H9 (cell line): ENCODE measurements at regions not wholly inside any gene's neighbourhood (a gene's known extent, or its start where the extent isn't known, plus 50 kb on each side); places are given as distances from the start of the nearest gene placed in this dataset.

Source experiments
- DNase-seq: peaks from one replicate; pipeline ENCODE4 v3.0.0-alpha.2; 2017
- H2AFZ ChIP-seq: one replicate; pipeline ENCODE4 v1.6.1; 2013; ENCODE audit warnings: mild to moderate bottlenecking, low read length, control low read depth, moderate library complexity
- H2AK5ac ChIP-seq: 2 replicates; pipeline ENCODE4 v1.6.1; 2013; ENCODE audit warnings: low read length, control low read depth, mixed read lengths; ENCODE audit not compliant: insufficient read length
- H2BK120ac ChIP-seq: one replicate; pipeline ENCODE4 v1.6.1; 2013; ENCODE audit warnings: low read depth, mild to moderate bottlenecking, low read length, control low read depth, inconsistent platforms; ENCODE audit not compliant: poor library complexity, severe bottlenecking
- H2BK12ac ChIP-seq: 2 replicates; pipeline ENCODE4 v1.6.1; 2013; ENCODE audit warnings: low read length, control low read depth, mixed read lengths, low read depth; ENCODE audit not compliant: insufficient read length
- H2BK15ac ChIP-seq: 2 replicates; pipeline ENCODE4 v1.6.1; 2013; ENCODE audit warnings: low read depth, low read length, control low read depth
- H2BK20ac ChIP-seq: one replicate; pipeline ENCODE4 v1.6.1; 2013; ENCODE audit warnings: low read depth, mild to moderate bottlenecking, low read length, control low read depth, inconsistent platforms; ENCODE audit not compliant: poor library complexity, severe bottlenecking
- H2BK5ac ChIP-seq: 2 replicates; pipeline ENCODE4 v1.6.1; 2013; ENCODE audit warnings: low read length, control low read depth, mixed read lengths; ENCODE audit not compliant: insufficient read length
- H3K14ac ChIP-seq: 2 replicates; pipeline ENCODE4 v1.6.1; 2013; ENCODE audit warnings: low read length, control low read depth; ENCODE audit not compliant: insufficient read depth
- H3K18ac ChIP-seq: 2 replicates; pipeline ENCODE4 v1.6.1; 2013; ENCODE audit warnings: low read depth, mild to moderate bottlenecking, mixed read lengths, low read length, control low read depth; ENCODE audit not compliant: insufficient read length
- H3K23ac ChIP-seq: 2 replicates; pipeline ENCODE4 v1.6.1; 2013; ENCODE audit warnings: low read length, control low read depth, mixed read lengths, low read depth; ENCODE audit not compliant: insufficient read length
- H3K23me2 ChIP-seq: 2 replicates; pipeline ENCODE4 v1.6.1; 2013; ENCODE audit warnings: low read depth, mild to moderate bottlenecking, mixed read lengths, low read length, control low read depth; ENCODE audit not compliant: insufficient read length, poor library complexity, severe bottlenecking
- H3K27ac ChIP-seq: 2 replicates; pipeline ENCODE4 v1.5.1; 2013; ENCODE audit warnings: low read length, control low read depth, mixed read lengths, low read depth; ENCODE audit not compliant: insufficient read length
- H3K27me3 ChIP-seq: 2 replicates; pipeline ENCODE4 v1.6.1; 2013; ENCODE audit warnings: low read length, control low read depth, inconsistent platforms; ENCODE audit not compliant: insufficient read depth
- H3K4ac ChIP-seq: 2 replicates; pipeline ENCODE4 v1.6.1; 2013; ENCODE audit warnings: low read depth, mild to moderate bottlenecking, control low read depth, inconsistent platforms, low read length, moderate library complexity
- H3K4me1 ChIP-seq: 2 replicates; pipeline ENCODE4 v1.6.1; 2013; ENCODE audit warnings: low read length, control low read depth, inconsistent platforms; ENCODE audit not compliant: insufficient read depth
- H3K4me2 ChIP-seq: 2 replicates; pipeline ENCODE4 v1.6.1; 2013; ENCODE audit warnings: low read length, control low read depth, mixed read lengths; ENCODE audit not compliant: insufficient read length, insufficient read depth
- H3K56ac ChIP-seq: 2 replicates; pipeline ENCODE4 v1.6.1; 2013; ENCODE audit warnings: low read depth, mild to moderate bottlenecking, mixed read lengths, low read length, control low read depth; ENCODE audit not compliant: insufficient read length
- H3K79me1 ChIP-seq: 2 replicates; pipeline ENCODE4 v1.6.1; 2013; ENCODE audit warnings: low read depth, mild to moderate bottlenecking, moderate library complexity, low read length, control low read depth, inconsistent platforms; ENCODE audit not compliant: insufficient read depth, poor library complexity, severe bottlenecking
- H3K79me2 ChIP-seq: 2 replicates; pipeline ENCODE4 v1.6.1; 2013; ENCODE audit warnings: low read length, control low read depth, inconsistent platforms; ENCODE audit not compliant: insufficient read depth
- H3K9ac ChIP-seq: 2 replicates; pipeline ENCODE4 v1.6.1; 2013; ENCODE audit warnings: low read length, control low read depth, mixed read lengths; ENCODE audit not compliant: insufficient read length; ENCODE audit errors: extremely low read depth
- H3K9me3 ChIP-seq: one replicate; pipeline ENCODE4 v1.6.1; 2013; ENCODE audit warnings: low read depth, low read length, inconsistent platforms; ENCODE audit not compliant: control insufficient read depth
- H3T11ph ChIP-seq: one replicate; pipeline ENCODE4 v1.6.1; 2013; ENCODE audit warnings: mild to moderate bottlenecking, low read length, control low read depth, inconsistent platforms
- H4K20me1 ChIP-seq: one replicate; pipeline ENCODE4 v1.6.1; 2013; ENCODE audit not compliant: control insufficient read depth, insufficient read length, insufficient read depth
- H4K5ac ChIP-seq: 2 replicates; pipeline ENCODE4 v1.6.1; 2013; ENCODE audit warnings: low read depth, mild to moderate bottlenecking, mixed read lengths, low read length, control low read depth; ENCODE audit not compliant: insufficient read length
- H4K8ac ChIP-seq: replicated peaks from 2 replicates; pipeline ENCODE4 v1.6.1; 2013; ENCODE audit warnings: low read length, control low read depth, mixed read lengths, low read depth; ENCODE audit not compliant: insufficient read length
- H4K91ac ChIP-seq: 2 replicates; pipeline ENCODE4 v1.6.1; 2013; ENCODE audit warnings: low read depth, mild to moderate bottlenecking, moderate library complexity, mixed read lengths, low read length, control low read depth; ENCODE audit not compliant: insufficient read length
- H3K27ac Mint-ChIP-seq, 3 experiments: 2 replicates in 2 of 3; 3 replicates in 1 of 3; pipeline ENCODE4 v1.8.0; 2020 to 2021; ENCODE audit warnings: mixed read lengths in 3 of 3, mild to moderate bottlenecking in 1 of 3, moderate library complexity in 1 of 3
- H3K27me3 Mint-ChIP-seq: 2 replicates; pipeline ENCODE4 v1.8.0; 2021; ENCODE audit warnings: low read depth, mild to moderate bottlenecking, moderate library complexity, mixed read lengths
- H3K36me3 Mint-ChIP-seq, 3 experiments: 2 replicates in 2 of 3; 3 replicates in 1 of 3; pipeline ENCODE4 v1.8.0; 2020 to 2021; ENCODE audit warnings: low read depth in 3 of 3, mixed read lengths in 3 of 3; ENCODE audit not compliant: insufficient read depth in 1 of 3
- H3K4me1 Mint-ChIP-seq, 2 experiments: 2 replicates each; pipeline ENCODE4 v1.8.0; 2020; ENCODE audit warnings: mixed read lengths in 2 of 2
- H3K4me3 Mint-ChIP-seq, 2 experiments: 2 replicates in 1 of 2; 3 replicates in 1 of 2; pipeline ENCODE4 v1.8.0; 2020 to 2021; ENCODE audit warnings: mild to moderate bottlenecking in 2 of 2, mixed read lengths in 2 of 2, moderate library complexity in 1 of 2
- H3K9me3 Mint-ChIP-seq, 2 experiments: 2 replicates in 1 of 2; 3 replicates in 1 of 2; pipeline ENCODE4 v1.8.0; 2020; ENCODE audit warnings: mild to moderate bottlenecking in 2 of 2, mixed read lengths in 2 of 2, moderate library complexity in 1 of 2
- CTCF ChIP-seq: fragments of 200-600 bp; sonication (generic); conservative IDR thresholded peaks from 3 replicates; pipeline ENCODE4 v1.8.0; 2021; ENCODE audit warnings: antibody characterized with exemption, mild to moderate bottlenecking
- WGBS: extraction: QIAGEN DNeasy Blood & Tissue Kit; methylation state at CpG from one replicate; pipeline ENCODE4 v1.1.7; 2013; ENCODE audit warnings: missing lambda C conversion rate, low lambda C conversion rate, mixed read lengths; ENCODE audit not compliant: insufficient read length; ENCODE audit errors: extremely low coverage; 5-methylcytosine and 5-hydroxymethylcytosine counted together

- Histone ChIP-seq H3K9ac (no peak overlapping the region), H2BK15ac (no peak overlapping the region), H3K27me3 (no peaks in the 10 kb centered on the region), H4K20me1 (no peaks in the 10 kb centered on the region), H2BK120ac (no peak overlapping the region), H4K8ac (no peak overlapping the region), H4K5ac (no peak overlapping the region), H3K18ac (no peak overlapping the region), H2BK12ac (no peak overlapping the region), H2AK5ac (no peak overlapping the region), H3K4me2 (no peak overlapping the region), H3T11ph (no peak overlapping the region), H3K23ac (no peak overlapping the region), H3K56ac (no peak overlapping the region), H3K27ac (no peak overlapping the region), H2BK20ac (no peak overlapping the region), H3K4ac (no peak overlapping the region), H3K79me2 (no peaks in the 10 kb centered on the region), H3K23me2 (no peaks in the 10 kb centered on the region), H2BK5ac (no peak overlapping the region), H3K14ac (no peak overlapping the region), H4K91ac (no peak overlapping the region), H3K4me1 (0 out of 2 replicates have a peak, but pooled peaks cover 1% of the 10 kb centered on the region), H3K9me3 (no peaks in the 10 kb centered on the region), H3K79me1 (no peaks in the 10 kb centered on the region), H2AFZ (no peak overlapping the region)
- Mint-ChIP-seq H3K27me3 (no peaks in the 10 kb centered on the region; the same call in none of the 2 replicates), H3K4me1 (peaks cover 7 to 11% of the 10 kb centered on the region in 2 experiments), H3K9me3 (peaks cover 0 to 3% of the 10 kb centered on the region in 2 experiments; a peak in 3 of 5 replicates), H3K4me3 (no peak overlapping the region), H3K27ac (no peak overlapping the region), H3K36me3 (no peaks in the 10 kb centered on the region)
- no peak for TF ChIP-seq CTCF
- no peak for DNase-seq
- no CpG with 5 or more reads among the region's 5 CpGs for WGBS
Observed at GRCh38 chr14:22418631-22419030, 170.4 kb downstream of the DAD1 start.
